ENCODE measurements at regions not wholly inside any gene's neighbourhood (a gene's known extent, or its start where the extent isn't known, plus 50 kb on each side); places are given as distances from the start of the nearest gene placed in this dataset.

DNA sequence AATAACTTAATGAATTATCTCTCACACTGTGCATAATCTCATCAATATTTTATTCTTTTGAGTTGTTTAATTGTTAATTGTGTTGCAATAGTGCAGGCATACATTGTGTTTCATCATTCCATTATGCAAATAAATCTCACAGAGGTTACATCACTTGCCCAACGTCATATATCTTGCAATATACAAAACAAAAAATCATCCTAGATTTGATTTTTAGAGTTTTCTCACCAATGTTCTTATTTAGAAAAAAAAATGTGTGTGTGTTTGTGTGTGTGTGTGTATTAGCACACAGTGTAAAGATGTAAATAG is 662.5 kb upstream of the GBE1 start:
- Histone ChIP-seq H3K27me3 (ENCODE audit: control insufficient read depth, insufficient read depth, low read length) (no peaks in the 10 kb centered on the region), H3K9me3 (ENCODE audit: control insufficient read depth, low read depth, low read length) (no peaks in the 10 kb centered on the region), H3K36me3 (ENCODE audit: control insufficient read depth, insufficient read depth, low read length) (no peaks in the 10 kb centered on the region), H3K4me3 (ENCODE audit: low read length) (no peak overlapping the region), H3K27ac (ENCODE audit: low read length) (no peak overlapping the region), H3K4me1 (ENCODE audit: control insufficient read depth, insufficient read depth, low read length) (no peaks in the 10 kb centered on the region)
- no CpG with 5 or more reads among the region's 1 CpG for WGBS (ENCODE audit: insufficient coverage, low lambda C conversion rate)
- DNase-seq: no peak

DNA sequence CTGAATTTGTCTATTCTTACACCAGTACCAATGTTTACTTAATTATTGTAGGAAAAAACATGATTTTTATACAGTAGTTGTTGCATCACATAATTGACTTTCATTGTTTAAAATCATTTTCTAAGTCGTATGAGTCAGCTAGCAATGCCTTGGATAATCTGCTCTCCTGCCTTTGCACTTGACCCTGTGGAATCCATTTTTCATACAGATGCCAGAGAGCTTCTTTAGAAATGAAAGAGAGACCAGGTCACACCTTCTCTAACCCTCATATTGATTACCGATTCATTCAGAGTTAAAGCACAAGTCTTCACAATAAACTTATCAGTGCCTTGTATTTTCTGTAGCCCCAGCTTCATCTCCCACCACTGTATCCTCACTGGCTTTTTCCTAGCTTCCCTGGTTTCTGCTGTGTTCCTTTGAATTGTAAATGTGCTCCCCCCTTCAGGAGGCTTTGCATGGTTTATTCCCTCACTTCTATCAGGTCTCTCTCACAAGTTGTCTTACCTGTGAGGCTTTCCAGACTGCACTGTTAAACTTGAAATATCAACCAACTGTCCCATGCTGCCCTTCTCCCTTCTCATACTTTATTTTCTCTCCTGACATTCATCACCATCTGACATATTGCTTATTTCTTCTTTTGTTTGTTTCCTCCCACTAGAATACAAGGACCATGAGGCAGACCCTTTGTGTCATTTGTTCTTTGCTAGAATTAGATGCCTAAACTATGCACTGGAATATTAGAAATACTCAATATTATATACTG is 662.0 kb upstream of the GBE1 start:
- DNase-seq: no peak
- Histone ChIP-seq H3K36me3 (ENCODE audit: control insufficient read depth, insufficient read depth, low read length) (no peaks in the 10 kb centered on the region), H3K9me3 (ENCODE audit: control insufficient read depth, low read depth, low read length) (no peaks in the 10 kb centered on the region), H3K27ac (ENCODE audit: low read length) (no peak overlapping the region), H3K4me3 (ENCODE audit: low read length) (no peak overlapping the region), H3K4me1 (ENCODE audit: control insufficient read depth, insufficient read depth, low read length) (no peaks in the 10 kb centered on the region), H3K27me3 (ENCODE audit: control insufficient read depth, insufficient read depth, low read length) (no peaks in the 10 kb centered on the region)
- WGBS (ENCODE audit: insufficient coverage, low lambda C conversion rate): 40% methylated on average over 1 of the region's 2 CpGs

DNA sequence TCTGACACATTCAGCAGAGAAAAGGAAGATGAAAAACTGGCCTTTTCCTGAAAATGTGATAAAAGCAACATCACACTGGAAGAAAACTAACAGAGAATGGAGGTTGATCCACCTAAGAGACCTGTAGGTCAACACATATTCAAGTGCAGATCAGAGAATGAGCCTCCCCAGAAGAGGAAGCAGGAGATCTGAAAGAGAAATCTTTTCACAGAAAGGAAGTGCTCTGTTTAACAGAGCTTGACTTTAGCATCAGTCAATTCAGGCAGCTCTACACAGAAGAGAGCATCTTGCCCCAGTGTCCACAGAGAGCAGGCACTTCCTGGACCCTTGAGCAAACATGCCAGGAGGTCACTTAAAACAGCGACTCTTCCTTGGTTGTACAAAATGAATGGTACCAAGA is 655.4 kb upstream of the GBE1 start:
- H3K4me1 ChIP-seq (ENCODE audit: control insufficient read depth, insufficient read depth, low read length): no peaks in the 10 kb centered on the region
- no peak overlapping the region for H3K4me3 ChIP-seq (ENCODE audit: low read length)
- no peaks in the 10 kb centered on the region for H3K27me3 ChIP-seq (ENCODE audit: control insufficient read depth, insufficient read depth, low read length)
- no peak overlapping the region for H3K27ac ChIP-seq (ENCODE audit: low read length)
- WGBS (ENCODE audit: insufficient coverage, low lambda C conversion rate): no CpG with 5 or more reads among the region's 1 CpG
- H3K36me3 ChIP-seq (ENCODE audit: control insufficient read depth, insufficient read depth, low read length): no peaks in the 10 kb centered on the region
- DNase-seq: no peak
- no peaks in the 10 kb centered on the region for H3K9me3 ChIP-seq (ENCODE audit: control insufficient read depth, low read depth, low read length)

- H3K4me3 ChIP-seq (ENCODE audit: low read length): no peak overlapping the region
- DNase-seq: no peak
- H3K36me3 ChIP-seq (ENCODE audit: control insufficient read depth, insufficient read depth, low read length): no peaks in the 10 kb centered on the region
- H3K27me3 ChIP-seq (ENCODE audit: control insufficient read depth, insufficient read depth, low read length): no peaks in the 10 kb centered on the region
- no peak overlapping the region for H3K27ac ChIP-seq (ENCODE audit: low read length)
- no peaks in the 10 kb centered on the region for H3K4me1 ChIP-seq (ENCODE audit: control insufficient read depth, insufficient read depth, low read length)
- 83% methylated on average over 1 of the region's 1 CpG for WGBS (ENCODE audit: insufficient coverage, low lambda C conversion rate)
- H3K9me3 ChIP-seq (ENCODE audit: control insufficient read depth, low read depth, low read length): no peaks in the 10 kb centered on the region
Measured at GRCh38 chr3:82416349-82416748, 654.9 kb upstream of the GBE1 start.

GRCh38 chr3:82413171-82413570 is 651.7 kb upstream of the GBE1 start:
- Histone ChIP-seq H3K27me3 (ENCODE audit: control insufficient read depth, insufficient read depth, low read length) (no peaks in the 10 kb centered on the region), H3K4me1 (ENCODE audit: control insufficient read depth, insufficient read depth, low read length) (no peaks in the 10 kb centered on the region), H3K4me3 (ENCODE audit: low read length) (no peak overlapping the region), H3K36me3 (ENCODE audit: control insufficient read depth, insufficient read depth, low read length) (no peaks in the 10 kb centered on the region), H3K27ac (ENCODE audit: low read length) (no peak overlapping the region), H3K9me3 (ENCODE audit: control insufficient read depth, low read depth, low read length) (no peaks in the 10 kb centered on the region)
- 100% methylated on average over 2 of the region's 2 CpGs for WGBS (ENCODE audit: insufficient coverage, low lambda C conversion rate)
- no peak for DNase-seq

GRCh38 chr3:82410366-82410765 is 648.9 kb upstream of the GBE1 start:
- H3K27ac ChIP-seq (ENCODE audit: low read length): no peak overlapping the region
- no peak overlapping the region for H3K4me3 ChIP-seq (ENCODE audit: low read length)
- DNase-seq: no peak
- no peaks in the 10 kb centered on the region for H3K9me3 ChIP-seq (ENCODE audit: control insufficient read depth, low read depth, low read length)
- H3K4me1 ChIP-seq (ENCODE audit: control insufficient read depth, insufficient read depth, low read length): no peaks in the 10 kb centered on the region
- H3K36me3 ChIP-seq (ENCODE audit: control insufficient read depth, insufficient read depth, low read length): no peaks in the 10 kb centered on the region
- H3K27me3 ChIP-seq (ENCODE audit: control insufficient read depth, insufficient read depth, low read length): no peaks in the 10 kb centered on the region

DNA sequence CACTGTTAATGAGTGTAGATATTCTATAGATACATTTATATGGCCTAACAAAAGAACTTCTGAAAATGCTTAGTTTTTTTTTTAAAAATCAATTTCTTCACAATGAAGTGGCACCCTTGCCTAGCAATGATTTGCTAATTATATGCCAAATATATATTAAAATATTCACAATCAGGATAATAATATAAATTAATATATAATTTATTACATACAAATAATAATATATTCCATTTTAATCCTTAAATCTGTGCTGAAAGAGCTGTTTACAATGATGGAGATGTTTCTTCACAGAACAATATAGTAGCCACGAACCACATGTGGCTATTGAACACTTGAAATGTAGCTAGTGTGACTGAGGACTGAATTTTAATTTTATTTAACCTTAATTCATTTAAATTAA is 648.4 kb upstream of the GBE1 start:
- Histone ChIP-seq H3K4me3 (ENCODE audit: low read length) (no peak overlapping the region), H3K4me1 (ENCODE audit: control insufficient read depth, insufficient read depth, low read length) (no peaks in the 10 kb centered on the region), H3K27me3 (ENCODE audit: control insufficient read depth, insufficient read depth, low read length) (no peaks in the 10 kb centered on the region), H3K27ac (ENCODE audit: low read length) (no peak overlapping the region), H3K9me3 (ENCODE audit: control insufficient read depth, low read depth, low read length) (no peaks in the 10 kb centered on the region), H3K36me3 (ENCODE audit: control insufficient read depth, insufficient read depth, low read length) (no peaks in the 10 kb centered on the region)
- WGBS (ENCODE audit: insufficient coverage, low lambda C conversion rate): no CpG with 5 or more reads among the region's 1 CpG
- no peak for DNase-seq

- Histone ChIP-seq H3K27me3 (ENCODE audit: control insufficient read depth, insufficient read depth, low read length) (no peaks in the 10 kb centered on the region), H3K9me3 (ENCODE audit: control insufficient read depth, low read depth, low read length) (no peaks in the 10 kb centered on the region), H3K4me3 (ENCODE audit: low read length) (no peak overlapping the region), H3K4me1 (ENCODE audit: control insufficient read depth, insufficient read depth, low read length) (no peaks in the 10 kb centered on the region), H3K36me3 (ENCODE audit: control insufficient read depth, insufficient read depth, low read length) (no peaks in the 10 kb centered on the region), H3K27ac (ENCODE audit: low read length) (no peak overlapping the region)
- no peak for DNase-seq
Measured at GRCh38 chr3:82392203-82392775, 630.8 kb upstream of the GBE1 start.

- Histone ChIP-seq H3K27me3 (ENCODE audit: control insufficient read depth, insufficient read depth, low read length) (no peaks in the 10 kb centered on the region), H3K27ac (ENCODE audit: low read length) (no peak overlapping the region), H3K4me1 (ENCODE audit: control insufficient read depth, insufficient read depth, low read length) (no peaks in the 10 kb centered on the region), H3K9me3 (ENCODE audit: control insufficient read depth, low read depth, low read length) (no peaks in the 10 kb centered on the region), H3K4me3 (ENCODE audit: low read length) (no peak overlapping the region), H3K36me3 (ENCODE audit: control insufficient read depth, insufficient read depth, low read length) (no peaks in the 10 kb centered on the region)
- DNase-seq: no peak
- 90% methylated on average over 3 of the region's 4 CpGs for WGBS (ENCODE audit: insufficient coverage, low lambda C conversion rate)
Measured at GRCh38 chr3:82390868-82391267, 629.4 kb upstream of the GBE1 start.

GRCh38 chr3:82386647-82387046 is 625.2 kb upstream of the GBE1 start:
- H3K4me1 ChIP-seq (ENCODE audit: control insufficient read depth, insufficient read depth, low read length): no peaks in the 10 kb centered on the region
- no peak overlapping the region for H3K4me3 ChIP-seq (ENCODE audit: low read length)
- WGBS (ENCODE audit: insufficient coverage, low lambda C conversion rate): 80% methylated on average over 1 of the region's 2 CpGs
- no peaks in the 10 kb centered on the region for H3K9me3 ChIP-seq (ENCODE audit: control insufficient read depth, low read depth, low read length)
- H3K27me3 ChIP-seq (ENCODE audit: control insufficient read depth, insufficient read depth, low read length): no peaks in the 10 kb centered on the region
- DNase-seq: no peak
- no peaks in the 10 kb centered on the region for H3K36me3 ChIP-seq (ENCODE audit: control insufficient read depth, insufficient read depth, low read length)
- H3K27ac ChIP-seq (ENCODE audit: low read length): no peak overlapping the region

DNA sequence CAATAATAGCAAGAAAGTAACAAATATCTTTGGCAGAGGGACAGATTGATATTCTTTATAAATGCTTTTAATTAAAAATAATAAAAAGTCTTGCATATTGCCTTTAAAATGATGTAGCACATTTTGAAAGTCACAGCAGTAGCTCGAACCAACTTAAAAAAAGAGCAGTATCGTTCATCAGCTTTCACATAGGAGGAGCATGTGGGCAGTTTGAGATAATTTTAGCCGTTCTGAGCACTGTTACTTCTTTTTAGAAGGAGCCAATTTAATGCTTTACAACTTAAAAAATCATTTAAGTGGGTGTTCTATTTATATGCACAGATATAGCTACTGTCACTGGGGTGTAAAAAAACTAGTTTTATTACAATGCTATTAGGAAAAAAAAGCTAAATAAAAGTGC is 622.7 kb upstream of the GBE1 start:
- no peak for DNase-seq
- WGBS (ENCODE audit: insufficient coverage, low lambda C conversion rate): no CpG with 5 or more reads among the region's 3 CpGs
- Histone ChIP-seq H3K4me3 (ENCODE audit: low read length) (no peak overlapping the region), H3K4me1 (ENCODE audit: control insufficient read depth, insufficient read depth, low read length) (no peaks in the 10 kb centered on the region), H3K27me3 (ENCODE audit: control insufficient read depth, insufficient read depth, low read length) (no peaks in the 10 kb centered on the region), H3K36me3 (ENCODE audit: control insufficient read depth, insufficient read depth, low read length) (no peaks in the 10 kb centered on the region), H3K27ac (ENCODE audit: low read length) (no peak overlapping the region), H3K9me3 (ENCODE audit: control insufficient read depth, low read depth, low read length) (no peaks in the 10 kb centered on the region)

Measured in large intestine (tissue), 3 donors.